ENCODE measurements at regions not wholly inside any gene's neighbourhood (a gene's known extent, or its start where the extent isn't known, plus 50 kb on each side); places are given as distances from the start of the nearest gene placed in this dataset.

- Histone ChIP-seq H3K9ac (ENCODE audit: low read length) (no peak overlapping the region), H3K9me2 (replicated peaks; ENCODE audit: low read length) (no peaks in the 10 kb centered on the region), H3K27ac (ENCODE audit: low read length) (no peak overlapping the region), H3K9me3 (ENCODE audit: low read length) (no peaks in the 10 kb centered on the region), H3K4me1 (ENCODE audit: insufficient read depth, low read length) (peaks cover 8% of the 10 kb centered on the region), H3K4me2 (ENCODE audit: low read length) (no peak overlapping the region), H3K27me3 (ENCODE audit: low read length) (no peaks in the 10 kb centered on the region), H3K79me2 (ENCODE audit: low read length) (no peaks in the 10 kb centered on the region), H2AFZ (ENCODE audit: low read length) (no peak overlapping the region), H3F3A (ENCODE audit: low read length, unreplicated experiment) (no peaks in the 10 kb centered on the region), H4K20me1 (ENCODE audit: low read length) (no peaks in the 10 kb centered on the region), H3K4me3 (ENCODE audit: low read length) (no peak overlapping the region), H3K36me3 (ENCODE audit: low read depth, low read length) (no peaks in the 10 kb centered on the region)
- BruUV-seq (replicated peaks): no TSS peak
- TF ChIP-seq EZH2 (IDR thresholded peaks at IDR 0.05; ENCODE audit: low read length, unreplicated experiment): no peak
- TF ChIP-seq, protein P1, sequence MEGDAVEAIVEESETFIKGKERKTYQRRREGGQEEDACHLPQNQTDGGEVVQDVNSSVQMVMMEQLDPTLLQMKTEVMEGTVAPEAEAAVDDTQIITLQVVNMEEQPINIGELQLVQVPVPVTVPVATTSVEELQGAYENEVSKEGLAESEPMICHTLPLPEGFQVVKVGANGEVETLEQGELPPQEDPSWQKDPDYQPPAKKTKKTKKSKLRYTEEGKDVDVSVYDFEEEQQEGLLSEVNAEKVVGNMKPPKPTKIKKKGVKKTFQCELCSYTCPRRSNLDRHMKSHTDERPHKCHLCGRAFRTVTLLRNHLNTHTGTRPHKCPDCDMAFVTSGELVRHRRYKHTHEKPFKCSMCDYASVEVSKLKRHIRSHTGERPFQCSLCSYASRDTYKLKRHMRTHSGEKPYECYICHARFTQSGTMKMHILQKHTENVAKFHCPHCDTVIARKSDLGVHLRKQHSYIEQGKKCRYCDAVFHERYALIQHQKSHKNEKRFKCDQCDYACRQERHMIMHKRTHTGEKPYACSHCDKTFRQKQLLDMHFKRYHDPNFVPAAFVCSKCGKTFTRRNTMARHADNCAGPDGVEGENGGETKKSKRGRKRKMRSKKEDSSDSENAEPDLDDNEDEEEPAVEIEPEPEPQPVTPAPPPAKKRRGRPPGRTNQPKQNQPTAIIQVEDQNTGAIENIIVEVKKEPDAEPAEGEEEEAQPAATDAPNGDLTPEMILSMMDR (conservative IDR thresholded peaks at IDR 0.05; ENCODE audit: low read depth, low read length): no peak
- TF ChIP-seq EZH2phosphoT487 (IDR thresholded peaks at IDR 0.05; ENCODE audit: borderline replicate concordance, low read length): no peak
- ChIA-PET POLR2A (ENCODE audit: unreplicated experiment) (no interaction called here), CTCF (no interaction called here)
- intact Hi-C loops (cut with micrococcal nuclease): no loop called here
- DNase-seq (no peak), ATAC-seq (no peak)
Observed at GRCh38 chr9:108484468-108484867, 371.3 kb downstream of the ACTL7B start.

DNA sequence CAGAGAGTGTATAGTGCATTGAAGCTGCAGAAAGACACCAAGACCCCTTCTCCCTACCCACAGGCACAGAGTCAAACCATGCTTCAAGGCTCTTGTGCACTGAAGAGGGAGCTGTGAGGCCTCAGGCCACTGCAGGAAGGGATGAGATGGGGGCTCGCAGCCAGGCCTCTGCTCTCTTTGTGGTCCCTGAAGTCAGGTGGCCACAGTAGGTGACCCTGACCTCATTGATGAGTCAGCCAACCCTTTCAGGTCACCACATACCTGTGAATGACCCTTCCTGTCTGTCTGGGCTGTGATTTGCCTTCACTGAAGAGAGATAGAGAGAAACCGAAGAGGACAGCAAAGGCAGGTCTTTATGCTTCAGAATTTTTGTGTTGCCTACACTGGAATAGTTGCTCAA lies 372.1 kb downstream of the ACTL7B start:
- H3K36me3 ChIP-seq (ENCODE audit: low read depth, low read length): no peaks in the 10 kb centered on the region
- H3K27me3 ChIP-seq (ENCODE audit: low read length): no peaks in the 10 kb centered on the region
- H3F3A ChIP-seq (ENCODE audit: low read length, unreplicated experiment): peaks cover 1% of the 10 kb centered on the region
- no peaks in the 10 kb centered on the region for H3K9me3 ChIP-seq (ENCODE audit: low read length)
- no peak overlapping the region for H3K4me3 ChIP-seq (ENCODE audit: low read length)
- intact Hi-C loops (cut with micrococcal nuclease): no loop called here
- H3K9me2 ChIP-seq (replicated peaks; ENCODE audit: low read length): no peaks in the 10 kb centered on the region
- H3K4me2 ChIP-seq (ENCODE audit: low read length): no peak overlapping the region
- TF ChIP-seq EZH2 (IDR thresholded peaks at IDR 0.05; ENCODE audit: low read length, unreplicated experiment) (no peak), EZH2phosphoT487 (IDR thresholded peaks at IDR 0.05; ENCODE audit: borderline replicate concordance, low read length) (no peak)
- TF ChIP-seq, protein P1 (conservative IDR thresholded peaks at IDR 0.05; ENCODE audit: low read depth, low read length): no peak
- H3K9ac ChIP-seq (ENCODE audit: low read length): no peak overlapping the region
- H4K20me1 ChIP-seq (ENCODE audit: low read length): no peaks in the 10 kb centered on the region
- peaks cover 13% of the 10 kb centered on the region for H3K4me1 ChIP-seq (ENCODE audit: insufficient read depth, low read length)
- CTCF ChIA-PET: no interaction called here
- no TSS peak for BruUV-seq (replicated peaks)
- no peaks in the 10 kb centered on the region for H3K79me2 ChIP-seq (ENCODE audit: low read length)
- DNase-seq (no peak), ATAC-seq (no peak)
- H3K27ac ChIP-seq (ENCODE audit: low read length): no peak overlapping the region
- H2AFZ ChIP-seq (ENCODE audit: low read length): no peak overlapping the region
- POLR2A ChIA-PET (ENCODE audit: unreplicated experiment): no interaction called here

GRCh38 chr9:108479989-108480652 lies 375.7 kb downstream of the ACTL7B start:
- Histone ChIP-seq H3K79me2 (ENCODE audit: low read length) (no peaks in the 10 kb centered on the region), H3K36me3 (ENCODE audit: low read depth, low read length) (no peaks in the 10 kb centered on the region), H2AFZ (ENCODE audit: low read length) (no peak overlapping the region), H3K9ac (ENCODE audit: low read length) (peak overlapping the region; percentile 72), H3K4me2 (ENCODE audit: low read length) (0 out of 2 replicates have a peak overlapping the region, but pooled peaks have one; percentile 40), H3K9me3 (ENCODE audit: low read length) (no peaks in the 10 kb centered on the region), H4K20me1 (ENCODE audit: low read length) (no peaks in the 10 kb centered on the region), H3K9me2 (replicated peaks; ENCODE audit: low read length) (no peaks in the 10 kb centered on the region), H3K27me3 (ENCODE audit: low read length) (no peaks in the 10 kb centered on the region), H3K4me3 (ENCODE audit: low read length) (no peak overlapping the region), H3K27ac (ENCODE audit: low read length) (peak overlapping the region; percentile 99), H3K4me1 (ENCODE audit: insufficient read depth, low read length) (peaks cover 43% of the 10 kb centered on the region), H3F3A (ENCODE audit: low read length, unreplicated experiment) (peaks cover 3% of the 10 kb centered on the region)
- intact Hi-C loops (cut with micrococcal nuclease): loop anchor here (10.0 kb wide), 1 partner anchor 725 kb away; no protein-coding TSS in a partner anchor
- no peak for ATAC-seq
- CTCF ChIA-PET: no interaction called here
- POLR2A ChIA-PET (ENCODE audit: unreplicated experiment): no interaction called here
- no TSS peak for BruUV-seq (replicated peaks)
- TF ChIP-seq, protein P1 (conservative IDR thresholded peaks at IDR 0.05; ENCODE audit: low read depth, low read length): no peak
- TF ChIP-seq EZH2phosphoT487 (IDR thresholded peaks at IDR 0.05; ENCODE audit: borderline replicate concordance, low read length) (no peak), EZH2 (IDR thresholded peaks at IDR 0.05; ENCODE audit: low read length, unreplicated experiment) (no peak)
- no peak for DNase-seq
